NCI-H1694 treated with DMSO at 0.1 percent for 48 hours (cell line): ENCODE measurements at regions not wholly inside any gene's neighbourhood (a gene's known extent, or its start where the extent isn't known, plus 50 kb on each side); places are given as distances from the start of the nearest gene placed in this dataset.
A peak's percentile ranks its signal among the peaks of the same experiment; 100 is the strongest.

Experiments
- DNase-seq: peaks from one replicate; lab custom pipeline; 2025; lab: John Stamatoyannopoulos, UW

DNA sequence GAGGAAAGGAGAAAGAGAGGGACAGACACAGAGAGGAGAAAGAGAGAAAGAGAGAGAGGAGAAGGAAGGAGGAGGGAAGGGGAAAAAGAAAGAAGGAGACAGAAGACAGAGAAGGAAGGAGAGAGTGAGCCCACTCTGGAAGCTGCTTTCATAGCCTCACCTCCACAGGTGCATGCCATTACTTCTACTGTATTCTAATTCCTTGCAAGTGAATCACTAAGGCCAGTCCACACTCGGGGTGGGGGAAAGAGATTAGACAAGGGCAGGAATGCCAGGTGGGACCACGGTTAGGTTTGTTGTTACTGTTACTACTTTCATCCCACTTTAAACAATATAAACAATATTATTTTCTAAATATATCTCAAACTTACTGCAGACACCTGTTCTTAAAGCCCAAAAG is 684.5 kb upstream of the ARGLU1 start:
- DNase-seq, result no peak

DNA sequence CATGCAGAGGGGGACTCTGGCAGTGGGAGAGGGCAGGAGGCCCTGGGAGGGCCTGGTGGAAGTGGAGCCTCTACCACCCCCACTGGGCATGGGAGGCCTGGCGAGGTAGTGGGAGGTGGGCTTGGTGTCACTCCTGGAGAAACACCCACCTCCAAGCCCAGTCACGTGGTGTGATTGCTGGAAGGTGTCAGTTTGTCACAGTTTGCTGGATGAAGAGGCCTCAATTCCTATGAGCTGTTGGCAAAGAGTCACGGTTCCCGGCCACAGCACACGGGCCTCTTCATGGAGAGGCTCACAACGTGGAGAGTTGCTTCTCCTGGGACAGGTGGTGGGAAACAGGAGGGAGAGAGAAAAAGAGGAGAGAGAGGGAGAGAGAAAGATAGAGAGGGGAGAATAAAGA is 684.1 kb upstream of the ARGLU1 start:
- DNase-seq, result no peak

DNA sequence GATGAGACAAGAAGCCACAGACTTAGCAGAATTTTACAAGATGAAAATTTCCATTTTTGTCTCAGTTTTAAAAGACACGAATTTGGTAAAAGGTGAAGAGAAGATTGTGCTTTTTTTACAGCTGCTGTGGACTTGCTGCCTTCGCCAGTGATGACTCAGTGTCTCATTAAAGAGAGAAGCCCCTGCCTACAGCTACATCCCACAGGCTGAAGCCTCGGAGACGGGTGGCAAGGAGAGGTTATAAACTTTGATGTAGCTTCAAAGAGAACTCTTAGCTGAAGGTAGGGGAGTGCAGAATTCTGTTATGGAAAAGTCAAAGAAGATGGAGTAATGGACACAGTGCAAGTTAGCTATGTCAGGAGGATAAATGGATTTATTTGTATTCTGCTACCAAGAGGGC is 683.4 kb upstream of the ARGLU1 start:
- no peak for DNase-seq

DNA sequence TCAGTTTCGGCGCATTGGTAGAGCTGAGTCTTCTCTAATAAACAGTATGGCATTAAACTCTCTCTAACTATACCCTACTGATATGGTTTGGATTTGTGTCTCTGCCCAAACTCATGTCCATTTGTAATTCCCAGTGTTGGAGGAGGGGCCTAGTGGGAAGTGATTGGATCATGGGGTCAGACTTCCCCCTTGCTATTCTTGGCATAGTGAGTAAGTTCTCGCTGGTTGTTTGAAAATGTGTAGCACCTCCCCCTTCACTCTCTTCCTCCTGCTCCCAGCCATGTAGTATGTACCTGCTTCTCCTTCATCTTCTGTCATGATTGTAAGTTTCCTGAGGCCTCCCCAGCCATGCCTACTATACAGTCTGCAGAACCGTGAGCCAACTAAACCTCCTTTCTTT is 682.7 kb upstream of the ARGLU1 start:
- no peak for DNase-seq

DNA sequence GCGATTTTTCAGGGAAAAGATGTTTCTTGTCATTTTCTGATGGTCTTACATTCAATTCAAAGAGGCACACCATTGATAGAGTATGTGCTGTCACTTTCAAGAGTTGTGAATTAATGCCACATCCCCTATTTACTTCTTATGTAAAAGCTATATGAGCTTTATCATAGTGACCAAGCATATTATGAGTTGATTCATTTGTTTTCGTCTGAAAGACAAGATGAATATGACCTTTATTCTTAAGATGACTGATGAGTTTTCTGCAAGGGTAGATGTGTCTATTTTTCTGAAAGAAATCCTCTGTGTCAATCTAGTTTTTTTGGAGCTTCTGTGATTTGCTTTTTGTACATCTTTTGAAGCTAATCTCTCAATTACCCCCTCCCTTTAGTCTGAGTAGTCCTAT is 676.3 kb upstream of the ARGLU1 start:
- DNase-seq, result no peak

DNA sequence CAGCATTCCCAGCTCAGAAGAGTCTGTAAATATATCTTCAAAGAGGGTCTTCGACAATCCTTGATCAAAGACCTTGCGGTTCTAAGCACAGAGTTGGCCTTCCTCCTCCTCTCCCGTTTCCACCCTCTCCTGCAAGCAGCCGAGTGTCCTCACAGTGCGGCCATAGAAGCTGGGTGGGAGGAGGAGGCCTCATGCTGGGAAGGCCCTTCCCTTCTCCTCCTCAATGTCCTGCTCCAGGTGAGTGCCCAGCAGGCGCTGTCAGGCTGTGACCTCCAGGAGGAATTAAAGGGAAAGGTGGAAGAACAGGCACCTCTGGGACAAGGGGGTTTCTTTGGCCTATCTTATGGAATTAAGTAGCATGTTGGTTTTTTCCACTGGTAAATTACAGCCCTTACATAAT is 674.2 kb upstream of the ARGLU1 start:
- no peak for DNase-seq

DNA sequence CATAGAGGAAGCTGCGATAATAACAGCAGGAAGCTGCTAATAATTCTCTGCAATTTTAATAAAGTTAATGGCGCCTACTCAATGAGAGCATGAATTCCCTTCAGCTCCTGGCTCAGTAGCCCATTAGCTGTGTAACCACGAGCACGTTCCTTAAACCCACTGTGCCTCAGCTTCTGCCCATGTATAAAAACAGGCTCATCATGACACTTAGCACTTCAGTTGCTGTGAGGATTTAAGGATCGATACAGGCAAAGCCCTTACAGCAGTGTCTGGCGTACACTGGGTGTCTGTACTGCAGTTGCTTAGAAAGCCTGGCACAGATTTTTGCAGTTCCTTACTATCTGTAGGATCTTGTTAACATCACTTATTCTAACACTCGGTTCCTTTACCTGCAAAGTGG is 673.4 kb upstream of the ARGLU1 start:
- DNase-seq, result no peak

DNA sequence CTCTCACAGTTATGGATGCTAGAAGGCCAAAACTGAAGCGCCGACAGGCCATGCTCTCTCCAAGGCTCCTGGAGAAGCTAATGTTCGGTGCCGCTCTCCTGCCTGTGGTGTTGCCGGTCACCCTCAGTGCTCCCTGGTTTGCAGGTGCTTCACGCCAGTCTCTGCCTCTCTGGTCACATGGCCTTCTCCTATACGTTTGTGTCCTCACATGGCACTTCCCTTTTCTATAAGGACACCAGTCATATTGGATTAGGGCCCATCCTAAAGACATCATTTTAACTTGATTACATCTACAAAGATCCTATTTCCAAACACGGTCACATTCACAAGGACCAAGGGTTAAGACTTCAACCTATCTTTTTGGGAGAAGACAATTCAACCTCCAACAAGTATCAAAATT is 671.3 kb upstream of the ARGLU1 start:
- no peak for DNase-seq

DNA sequence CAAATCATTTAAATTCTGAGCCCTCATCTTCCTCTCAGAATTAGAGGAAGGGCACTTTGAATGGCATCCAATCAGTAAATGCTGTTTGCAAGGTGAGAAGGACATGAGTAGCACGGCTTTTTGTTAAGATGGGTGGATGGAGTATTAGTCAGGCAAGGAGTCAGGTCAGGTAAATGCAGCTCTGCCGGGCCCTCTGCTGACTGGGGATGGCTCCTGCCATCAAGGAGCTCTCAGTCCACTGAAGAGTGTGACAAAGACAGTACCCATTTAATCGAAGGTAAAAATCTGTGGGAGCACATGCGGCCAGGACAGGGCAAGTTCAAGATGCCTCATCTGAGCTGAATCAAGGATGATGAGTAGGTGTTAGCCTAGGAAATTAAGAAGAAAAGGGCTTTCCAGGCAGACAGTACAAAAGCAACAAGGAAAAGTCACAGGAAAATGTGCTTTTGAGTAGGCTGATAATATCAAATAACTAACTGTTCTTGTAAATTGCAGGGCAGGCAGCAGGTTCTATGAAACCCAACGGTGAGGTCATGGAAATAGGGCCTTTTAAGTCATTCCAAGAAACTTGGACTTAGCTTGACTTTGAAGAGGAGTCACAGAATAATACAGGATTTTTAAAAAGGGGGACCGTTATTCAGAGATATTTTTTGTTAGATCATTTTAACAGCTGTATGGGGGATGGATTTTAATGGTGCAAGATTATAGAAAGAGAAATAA is 670.5 kb upstream of the ARGLU1 start:
- no peak for DNase-seq

DNA sequence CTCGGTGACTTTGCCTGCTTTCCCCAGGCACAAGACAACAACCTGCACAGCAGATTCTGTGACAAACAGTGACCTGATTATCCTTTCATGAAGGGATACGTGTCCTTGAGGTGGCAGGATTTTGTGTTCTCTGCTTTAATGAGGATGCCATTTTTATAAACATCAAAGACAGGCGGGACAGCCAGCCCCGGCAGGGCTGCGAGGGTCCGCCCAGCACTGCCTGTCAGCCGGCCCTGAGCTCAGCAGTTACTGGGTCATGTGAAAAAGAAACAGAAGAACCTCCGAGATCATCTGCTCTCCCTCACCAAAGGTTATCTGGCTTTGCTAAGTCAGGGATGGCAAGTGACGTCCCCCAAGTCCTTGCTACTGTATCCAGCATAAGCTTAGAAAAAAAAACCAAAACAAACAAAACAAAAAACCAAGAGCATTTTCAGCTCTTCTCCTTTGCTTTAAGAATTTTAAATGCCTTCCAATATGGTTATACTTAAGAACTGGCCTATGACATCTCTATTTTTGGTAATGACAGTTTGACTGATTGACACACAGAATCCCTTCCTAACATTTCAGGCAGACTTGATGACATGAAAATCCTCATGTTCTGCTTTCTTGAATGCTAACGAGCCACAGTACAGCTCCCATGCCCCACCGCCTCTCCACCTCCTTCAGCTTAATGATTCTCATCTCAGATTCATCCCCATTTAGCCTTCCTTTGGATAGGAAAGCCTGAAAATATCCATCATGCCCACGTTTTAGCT is 666.6 kb upstream of the ARGLU1 start:
- no peak for DNase-seq

DNA sequence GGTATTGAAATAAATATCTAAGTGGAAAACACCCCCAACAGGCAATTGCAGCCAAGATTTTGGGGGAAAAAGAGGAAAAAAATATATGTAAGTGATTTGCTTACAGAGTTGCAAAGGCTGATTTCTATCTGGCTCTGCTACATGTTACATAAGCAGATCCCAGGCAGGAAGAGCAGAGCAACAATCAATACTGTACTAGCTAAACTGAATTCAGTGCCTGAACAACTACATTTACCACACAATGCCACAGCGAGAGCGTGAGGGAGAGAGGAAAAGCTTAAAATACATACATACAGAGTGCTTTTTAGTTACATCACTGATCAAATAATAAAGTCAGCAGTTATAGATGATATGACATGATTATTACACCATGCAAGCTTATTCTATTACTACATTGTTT is 665.6 kb upstream of the ARGLU1 start:
- no peak for DNase-seq

DNA sequence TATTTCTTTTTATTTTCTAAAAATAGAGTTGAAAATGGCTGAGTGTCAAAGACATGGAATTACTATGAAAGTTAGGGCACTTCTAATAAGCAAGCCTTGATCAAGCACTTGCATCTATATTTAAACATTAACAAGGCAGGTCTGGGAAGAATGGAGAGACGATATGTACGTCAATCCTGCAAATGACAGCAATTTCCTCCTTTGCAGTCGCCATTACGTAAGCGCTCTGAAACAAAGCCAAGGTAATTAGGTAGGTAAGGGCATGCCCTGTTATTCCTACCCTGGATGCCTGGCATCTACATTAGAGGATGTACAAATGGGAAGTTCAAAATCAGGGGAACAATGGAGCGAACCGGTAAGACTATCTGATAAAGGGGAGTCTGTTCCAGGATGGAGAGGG is 664.0 kb upstream of the ARGLU1 start:
- DNase-seq, result no peak

DNA sequence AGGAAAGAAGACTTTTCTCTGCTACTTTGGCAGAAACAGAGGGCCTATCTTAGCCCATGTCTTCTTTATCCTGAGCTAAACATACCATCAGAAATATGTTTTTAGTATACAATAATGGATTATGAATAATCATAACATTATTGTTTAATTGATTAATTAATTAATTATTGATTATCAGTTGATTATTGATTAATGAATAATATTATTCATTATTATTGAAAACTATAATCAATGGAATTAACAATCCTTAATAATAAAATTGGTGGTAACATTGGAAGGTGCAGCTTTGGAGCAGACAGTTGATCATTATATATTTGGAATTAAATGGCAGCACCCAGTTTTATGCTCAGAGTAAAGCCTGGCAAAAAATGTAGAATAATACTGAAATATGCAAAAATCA is 655.9 kb upstream of the ARGLU1 start:
- DNase-seq, result no peak

DNA sequence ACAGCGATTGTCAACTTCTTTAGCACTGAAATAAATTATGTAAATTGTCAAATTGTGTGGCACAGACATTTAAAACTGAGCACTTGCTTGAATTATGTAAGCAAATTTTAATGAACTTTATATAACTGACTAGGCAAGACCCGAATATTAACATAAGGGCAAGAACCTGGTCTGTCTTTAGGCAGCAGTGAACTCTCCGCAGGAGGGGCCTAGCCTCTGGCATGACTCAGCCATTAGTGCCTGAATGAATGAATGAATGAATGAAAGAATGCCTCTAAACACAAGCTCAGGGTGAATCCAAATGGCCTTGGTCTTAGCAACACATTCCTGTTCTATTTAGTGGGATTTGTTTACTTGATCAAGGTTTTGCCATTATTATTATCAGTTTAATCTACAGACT is 654.7 kb upstream of the ARGLU1 start:
- DNase-seq, result no peak

DNA sequence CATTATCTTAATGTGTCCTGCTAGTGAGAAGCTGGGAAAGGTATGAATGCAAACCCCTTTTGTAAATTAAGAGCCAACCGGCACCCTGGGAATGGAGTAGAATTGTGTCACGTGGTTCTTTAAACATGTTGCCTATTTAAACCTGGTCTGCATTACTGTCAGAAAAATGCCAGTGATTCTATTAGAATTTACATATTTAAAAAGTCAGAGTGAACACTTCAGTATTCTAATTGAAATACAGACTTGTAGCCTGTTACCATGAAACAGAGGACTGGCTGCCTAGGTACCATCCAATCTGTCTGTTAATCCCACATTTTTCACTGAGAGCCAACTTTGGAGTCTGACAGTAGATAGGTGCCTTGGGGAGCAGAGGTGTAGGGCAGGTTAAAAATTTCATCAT is 652.3 kb upstream of the ARGLU1 start:
- DNase-seq, result no peak

DNA sequence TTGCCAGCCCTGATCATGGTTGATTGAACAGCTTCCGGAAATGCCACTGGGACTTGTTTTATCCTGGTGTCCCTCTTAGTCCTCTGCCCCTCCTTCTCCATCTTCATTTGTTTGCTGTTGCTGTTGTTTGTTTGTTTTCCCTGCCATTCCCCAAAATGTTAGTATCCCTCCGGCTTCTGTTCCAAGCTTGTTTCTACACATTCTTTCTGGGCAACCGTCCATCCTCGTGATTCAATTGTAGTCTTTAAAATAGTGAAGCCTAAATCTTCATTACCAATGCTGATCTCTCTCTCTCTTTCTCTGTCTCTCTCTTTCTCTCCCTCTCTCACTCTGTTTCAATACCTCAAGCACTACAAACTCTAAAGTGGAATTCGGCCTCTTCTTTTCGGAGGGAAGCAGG is 649.3 kb upstream of the ARGLU1 start:
- DNase-seq, result no peak

DNA sequence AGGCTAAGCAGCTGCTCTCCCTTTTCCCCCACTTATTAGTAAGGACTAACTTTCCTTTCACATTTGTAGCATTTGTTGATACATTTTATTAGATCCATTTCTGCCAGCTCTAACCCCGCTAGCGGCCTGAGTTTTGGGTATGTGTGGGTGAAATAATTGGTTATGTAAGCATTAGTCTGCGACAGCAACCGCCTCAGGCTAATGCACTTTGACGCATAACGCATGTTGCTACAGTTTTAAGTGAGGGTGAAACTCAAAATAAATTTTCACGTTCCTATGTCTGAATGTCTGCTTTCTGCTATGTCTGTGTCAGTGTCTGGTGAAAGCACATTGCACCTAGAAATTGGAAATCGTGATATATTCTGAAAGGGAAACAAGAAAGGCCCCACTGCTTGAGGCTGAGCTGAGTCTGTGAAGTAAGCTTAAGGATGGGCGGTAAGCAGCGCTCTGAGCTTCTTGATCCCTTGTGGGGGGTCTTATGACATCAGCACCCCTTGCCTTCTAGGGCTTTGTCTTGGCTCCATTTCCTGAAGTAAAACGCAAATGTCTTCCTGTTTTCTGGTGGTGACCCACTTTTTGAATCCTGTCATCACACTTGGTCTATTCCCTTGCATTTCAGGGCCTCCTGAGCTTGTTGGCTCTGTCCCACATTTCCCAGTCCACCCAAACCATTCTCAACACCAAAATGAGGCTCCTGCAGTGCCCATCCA is 648.3 kb upstream of the ARGLU1 start:
- DNase-seq, result no peak

DNA sequence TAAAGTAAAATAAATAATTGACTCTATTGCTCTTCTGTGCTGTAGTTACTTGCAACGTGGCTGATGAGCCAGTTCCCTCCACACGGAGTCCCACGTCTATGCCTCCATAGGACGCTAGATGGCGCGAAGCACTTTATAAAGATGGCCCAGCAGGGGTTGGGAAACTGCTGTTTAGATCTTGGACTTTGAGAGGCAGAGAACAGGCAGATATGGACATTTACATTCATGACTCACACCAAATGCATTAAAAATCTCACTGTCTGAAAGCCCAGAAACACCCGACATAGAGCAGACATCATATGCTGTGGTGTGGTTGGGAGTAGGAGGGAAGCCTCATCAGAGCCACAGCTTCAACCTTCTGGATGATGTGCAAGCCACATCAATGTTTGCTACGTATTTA is 643.1 kb upstream of the ARGLU1 start:
- DNase-seq, result peak; percentile 84

DNA sequence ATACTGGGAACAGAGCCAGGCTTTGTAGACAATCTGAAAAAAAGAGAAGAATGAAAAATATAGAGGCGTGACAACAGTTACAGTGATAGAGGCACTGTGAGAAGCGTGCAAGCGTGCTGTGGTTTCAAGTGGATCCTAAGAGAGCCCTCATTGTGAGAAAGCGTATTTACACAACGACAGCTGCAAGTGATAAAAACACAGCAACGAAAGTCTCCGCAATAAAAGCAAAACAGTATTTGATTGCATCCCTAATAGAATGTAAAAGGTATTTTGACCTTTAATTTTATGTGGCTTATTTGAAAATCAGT is 642.7 kb upstream of the ARGLU1 start:
- peak; percentile 47 for DNase-seq

DNA sequence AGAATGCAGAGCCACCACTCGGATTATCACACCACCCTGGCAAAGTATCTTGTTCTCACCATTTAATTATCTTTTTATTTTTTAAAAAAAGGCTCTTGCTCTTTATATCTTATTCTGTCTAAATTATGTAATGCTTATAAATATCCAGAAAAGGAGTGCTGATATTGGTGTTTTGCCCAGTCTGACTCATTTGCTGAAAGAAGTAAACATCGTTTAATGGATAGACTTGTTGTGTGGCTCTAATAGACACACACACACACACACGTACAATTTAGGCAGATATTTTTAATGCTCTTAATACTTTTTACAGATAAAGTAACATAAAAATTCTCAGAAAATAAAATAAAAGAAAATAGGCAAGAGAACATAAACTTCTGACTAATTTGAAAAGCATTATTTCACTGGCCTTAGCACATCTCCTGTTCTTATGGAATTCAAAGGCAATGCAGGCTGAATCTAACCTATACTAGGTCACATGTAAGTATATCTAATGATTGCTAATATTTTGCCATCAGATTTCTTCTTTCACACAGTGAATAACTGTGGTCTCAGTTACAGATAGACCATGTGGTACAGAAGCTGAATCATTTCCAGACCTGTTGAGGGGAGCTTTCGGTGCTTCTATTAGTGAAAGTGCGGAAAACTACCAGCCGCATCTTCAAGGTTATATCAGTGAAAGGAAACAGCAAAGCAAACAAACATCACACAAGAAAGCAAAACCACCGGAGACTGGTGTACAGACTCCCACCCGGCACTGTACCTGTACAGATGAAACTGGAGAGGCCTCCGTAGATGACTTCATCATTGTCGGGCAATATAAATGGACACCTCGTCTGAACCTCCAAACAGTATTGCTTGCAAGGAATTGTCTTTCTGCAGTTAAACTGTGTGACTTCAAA is 642.1 kb upstream of the ARGLU1 start:
- DNase-seq, result peak; percentile 10

DNA sequence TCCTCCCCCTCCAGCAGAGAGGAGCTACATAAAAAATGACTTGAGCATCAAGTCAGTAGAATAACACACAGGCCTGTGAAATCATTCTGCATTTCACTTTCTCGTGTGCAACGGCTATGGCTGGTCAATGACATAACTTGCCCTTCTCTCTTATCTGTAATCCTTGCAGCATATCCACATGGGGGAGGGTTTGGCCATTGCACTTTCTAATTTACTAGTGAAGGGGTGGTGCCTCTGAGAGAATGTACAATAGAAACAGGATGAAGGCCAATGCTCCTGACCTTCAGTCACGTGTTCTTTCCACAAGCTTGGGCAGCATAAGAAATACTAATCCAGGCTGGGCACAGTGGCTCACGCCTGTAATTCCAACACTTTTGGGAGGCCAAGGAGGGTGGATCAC is 641.0 kb upstream of the ARGLU1 start:
- no peak for DNase-seq

DNA sequence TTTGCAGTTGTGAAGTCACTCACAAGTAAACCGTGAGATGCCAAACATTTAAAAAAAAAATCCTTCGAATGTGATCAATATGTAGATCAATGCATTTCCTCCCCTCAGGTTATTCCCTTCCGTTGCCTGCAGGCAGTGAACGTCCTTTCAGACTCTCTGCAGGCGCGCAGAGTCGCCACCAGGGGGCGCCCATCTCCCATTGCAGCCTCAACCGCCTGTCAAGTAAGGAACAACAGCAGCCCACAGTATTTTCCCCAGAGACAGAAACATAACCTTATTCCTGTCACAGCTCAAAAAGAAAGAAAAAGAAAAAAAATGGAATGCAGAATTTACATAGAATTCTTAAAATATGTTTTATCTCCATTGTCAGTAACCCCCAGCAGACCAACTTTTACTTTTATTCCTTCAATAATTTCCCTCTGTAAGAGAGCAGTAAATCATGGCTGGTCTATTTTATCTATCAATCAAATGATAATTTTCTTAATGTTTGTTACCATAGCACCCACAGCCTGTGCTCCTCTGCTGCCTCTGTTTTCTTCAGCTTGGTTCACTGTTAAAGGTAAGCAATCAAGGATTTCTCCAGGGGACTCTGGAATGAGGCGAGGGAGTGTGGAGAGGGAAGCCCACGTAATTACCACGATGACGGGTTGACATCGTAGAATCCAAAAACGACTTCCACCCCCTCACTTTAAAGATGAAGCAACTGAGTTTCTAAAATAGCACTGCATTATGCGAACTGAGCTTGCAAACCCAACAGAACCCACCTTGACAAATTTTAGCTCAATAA is 637.6 kb upstream of the ARGLU1 start:
- peak; percentile 74 for DNase-seq
